ENCODE measurements at regions not wholly inside any gene's neighbourhood (a gene's known extent, or its start where the extent isn't known, plus 50 kb on each side); places are given as distances from the start of the nearest gene placed in this dataset.

DNA sequence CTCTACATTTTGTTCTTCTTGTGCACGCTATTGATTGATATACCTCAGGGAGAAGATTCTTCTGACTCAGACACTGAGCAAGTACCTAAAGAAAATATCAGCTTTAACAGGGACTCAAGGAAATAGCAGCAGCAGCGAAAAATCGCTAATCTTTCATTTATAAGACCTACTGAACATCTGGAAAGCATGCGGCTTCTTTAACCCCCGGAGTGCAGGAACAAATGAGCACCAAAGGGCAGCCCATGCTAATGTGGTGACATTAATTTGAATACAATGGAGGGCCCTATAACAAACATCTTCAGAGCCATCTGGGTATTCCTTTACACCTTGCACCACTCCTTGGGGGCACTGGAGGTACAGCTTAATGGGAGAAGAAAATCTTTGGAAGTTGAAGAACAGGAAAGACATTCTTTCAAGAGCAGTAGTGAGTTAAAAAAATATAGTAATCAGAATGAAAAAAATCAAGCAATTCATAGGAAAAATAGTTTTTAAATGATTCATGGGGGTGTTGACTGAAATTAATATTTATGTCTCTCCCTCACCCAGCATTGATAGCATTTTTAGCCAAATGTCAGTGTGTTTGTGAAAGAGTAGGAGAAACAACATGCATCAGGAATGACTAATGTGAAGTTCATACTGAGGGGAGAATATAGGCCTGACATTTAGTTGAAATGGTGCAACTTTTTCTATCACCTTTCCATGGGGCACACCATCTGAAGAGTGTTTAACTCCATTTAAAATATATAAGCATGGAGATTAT is 281.7 kb downstream of the HRH4 start:
- no peaks in the 10 kb centered on the region for H3K4me1 ChIP-seq (ENCODE audit: control insufficient read depth in 1 of 2, insufficient read depth in 2 of 2, low read length in 2 of 2)
- no peaks in the 10 kb centered on the region for H3K27me3 ChIP-seq (ENCODE audit: low read depth, low read length)
- no peak overlapping the region for H3K4me3 ChIP-seq (ENCODE audit: low read depth in 1 of 2, low read length in 2 of 2)
- H3K27ac ChIP-seq (ENCODE audit: low read length) = no peak overlapping the region
- no peaks in the 10 kb centered on the region for H3K36me3 ChIP-seq (ENCODE audit: control insufficient read depth in 1 of 2, insufficient read depth in 2 of 2, low read length in 2 of 2)
- no peaks in the 10 kb centered on the region for H3K9me3 ChIP-seq (ENCODE audit: control insufficient read depth in 1 of 2, low read length in 2 of 2)

DNA sequence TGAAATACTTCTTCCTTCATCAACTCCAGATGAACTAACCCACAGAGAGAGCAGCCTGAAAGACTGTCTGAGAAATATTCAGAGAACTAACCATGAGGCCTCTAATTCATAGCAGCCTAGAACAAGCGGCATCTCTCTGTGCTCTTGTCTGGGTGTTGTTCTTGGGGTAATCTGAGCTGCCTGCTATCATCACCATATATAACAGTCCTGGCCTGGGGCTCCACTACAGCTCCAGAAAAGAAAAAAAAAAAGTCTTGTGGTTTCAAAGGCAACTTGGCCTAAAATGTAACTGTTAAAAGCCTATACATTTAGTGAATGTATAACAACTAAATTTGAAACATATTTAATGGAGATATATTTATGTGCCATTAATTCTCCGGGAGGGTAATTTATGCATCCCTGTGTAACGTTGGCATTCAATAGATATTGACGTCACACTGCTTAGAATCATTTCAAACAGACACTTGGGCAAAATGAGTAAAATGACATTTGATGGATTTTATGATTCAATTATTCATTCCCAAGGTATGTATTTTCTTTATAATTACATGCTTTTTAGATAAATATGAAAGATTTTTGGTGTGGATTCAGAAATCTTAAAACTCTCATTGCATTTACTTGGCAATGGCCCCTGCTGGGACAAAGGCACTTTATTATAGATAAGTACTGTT is 294.3 kb downstream of the HRH4 start:
- Histone ChIP-seq H3K4me1 (ENCODE audit: control insufficient read depth in 1 of 2, insufficient read depth in 2 of 2, low read length in 2 of 2) (no peaks in the 10 kb centered on the region), H3K36me3 (ENCODE audit: control insufficient read depth in 1 of 2, insufficient read depth in 2 of 2, low read length in 2 of 2) (no peaks in the 10 kb centered on the region), H3K27me3 (ENCODE audit: low read depth, low read length) (no peaks in the 10 kb centered on the region), H3K4me3 (ENCODE audit: low read depth in 1 of 2, low read length in 2 of 2) (no peak overlapping the region), H3K9me3 (ENCODE audit: control insufficient read depth in 1 of 2, low read length in 2 of 2) (no peaks in the 10 kb centered on the region), H3K27ac (ENCODE audit: low read length) (no peak overlapping the region)

DNA sequence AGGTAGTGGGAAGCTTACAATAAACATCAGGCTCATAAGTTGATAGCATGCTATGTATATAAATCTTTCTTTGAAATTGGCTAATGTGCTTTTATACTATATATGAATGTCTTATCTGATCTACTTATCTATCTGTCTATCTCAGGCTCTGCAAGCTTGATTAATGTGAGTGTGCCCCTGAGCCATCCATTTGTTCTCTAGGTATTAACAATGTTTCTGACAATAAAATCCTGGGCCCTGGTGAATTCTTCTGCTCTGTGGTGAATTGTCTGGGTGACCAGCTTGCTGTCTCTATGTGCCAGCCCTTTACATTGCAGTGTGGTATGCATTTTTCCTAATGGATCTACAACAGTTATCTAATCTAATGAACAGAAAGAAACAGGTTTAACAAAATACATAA is 295.9 kb downstream of the HRH4 start:
- Histone ChIP-seq H3K4me3 (ENCODE audit: low read depth in 1 of 2, low read length in 2 of 2) (no peak overlapping the region), H3K27me3 (ENCODE audit: low read depth, low read length) (no peaks in the 10 kb centered on the region), H3K4me1 (ENCODE audit: control insufficient read depth in 1 of 2, insufficient read depth in 2 of 2, low read length in 2 of 2) (no peaks in the 10 kb centered on the region), H3K9me3 (ENCODE audit: control insufficient read depth in 1 of 2, low read length in 2 of 2) (peaks cover 0 to 5% of the 10 kb centered on the region in 2 donors), H3K36me3 (ENCODE audit: control insufficient read depth in 1 of 2, insufficient read depth in 2 of 2, low read length in 2 of 2) (no peaks in the 10 kb centered on the region), H3K27ac (ENCODE audit: low read length) (no peak overlapping the region)

DNA sequence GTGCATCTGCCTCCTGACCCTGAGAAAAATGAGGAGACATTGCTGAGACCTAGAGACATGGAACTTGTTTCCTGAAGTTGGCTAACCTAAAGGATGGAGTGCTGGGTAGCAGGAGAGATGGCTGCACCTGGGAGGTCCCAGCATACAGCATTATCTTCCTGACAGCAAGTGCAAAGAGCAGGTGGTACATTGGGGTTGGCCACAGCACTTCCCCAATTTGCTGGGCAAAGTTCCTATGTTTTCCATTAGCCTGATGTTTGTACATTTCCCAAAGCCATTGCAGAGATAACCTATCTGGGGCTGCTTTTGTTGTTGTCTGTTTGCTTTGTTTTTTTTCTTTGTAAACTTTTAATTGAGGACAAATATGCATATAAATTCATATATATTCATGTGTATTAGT is 296.7 kb downstream of the HRH4 start:
- Histone ChIP-seq H3K4me3 (ENCODE audit: low read depth in 1 of 2, low read length in 2 of 2) (no peak overlapping the region), H3K36me3 (ENCODE audit: control insufficient read depth in 1 of 2, insufficient read depth in 2 of 2, low read length in 2 of 2) (no peaks in the 10 kb centered on the region), H3K9me3 (ENCODE audit: control insufficient read depth in 1 of 2, low read length in 2 of 2) (peaks cover 0 to 5% of the 10 kb centered on the region in 2 donors), H3K27ac (ENCODE audit: low read length) (no peak overlapping the region), H3K27me3 (ENCODE audit: low read depth, low read length) (no peaks in the 10 kb centered on the region), H3K4me1 (ENCODE audit: control insufficient read depth in 1 of 2, insufficient read depth in 2 of 2, low read length in 2 of 2) (no peaks in the 10 kb centered on the region)

DNA sequence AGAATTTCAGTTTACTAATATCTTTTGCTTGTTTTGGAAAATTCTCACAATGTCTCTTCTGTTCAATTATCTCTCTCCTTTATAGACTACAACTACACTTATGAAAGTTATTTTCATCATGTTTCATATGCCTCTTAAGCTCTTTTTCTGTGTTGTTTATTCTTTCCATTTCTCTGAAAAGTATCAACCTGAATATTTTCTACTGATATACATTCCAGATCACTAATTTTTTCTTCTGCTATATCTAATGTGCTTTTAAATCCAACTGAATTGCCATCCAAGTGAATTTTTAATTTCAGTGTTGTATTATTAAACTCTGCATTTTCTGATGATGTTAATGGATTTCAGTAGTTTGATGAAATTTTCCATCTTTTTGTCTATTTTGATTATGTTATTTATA is 301.3 kb downstream of the HRH4 start:
- Histone ChIP-seq H3K4me3 (ENCODE audit: low read depth in 1 of 2, low read length in 2 of 2) (no peak overlapping the region), H3K4me1 (ENCODE audit: control insufficient read depth in 1 of 2, insufficient read depth in 2 of 2, low read length in 2 of 2) (peaks cover 0 to 9% of the 10 kb centered on the region in 2 donors), H3K27ac (ENCODE audit: low read length) (no peak overlapping the region), H3K27me3 (ENCODE audit: low read depth, low read length) (no peaks in the 10 kb centered on the region), H3K9me3 (ENCODE audit: control insufficient read depth in 1 of 2, low read length in 2 of 2) (peaks cover 0 to 7% of the 10 kb centered on the region in 2 donors), H3K36me3 (ENCODE audit: control insufficient read depth in 1 of 2, insufficient read depth in 2 of 2, low read length in 2 of 2) (no peaks in the 10 kb centered on the region)

DNA sequence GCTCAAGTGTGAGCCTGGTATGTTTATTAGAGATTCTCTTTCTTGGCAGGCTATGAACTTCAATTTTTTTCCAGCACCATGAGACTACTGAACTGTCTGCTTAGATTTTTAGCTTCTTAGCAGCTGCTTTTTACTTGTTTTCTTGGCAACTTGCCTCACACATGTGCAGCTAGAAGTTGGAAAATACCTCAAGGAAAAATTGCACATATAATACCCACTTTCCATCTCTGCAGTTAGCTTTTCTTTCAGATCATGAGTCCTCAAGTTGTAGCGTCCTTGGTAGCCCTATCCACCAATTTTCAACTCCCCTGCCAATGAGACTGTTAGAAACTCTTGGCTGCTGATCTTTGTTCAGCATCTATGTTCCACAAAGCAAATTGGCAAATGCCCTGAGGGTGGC is 302.1 kb downstream of the HRH4 start:
- no peak overlapping the region for H3K27ac ChIP-seq (ENCODE audit: low read length)
- H3K27me3 ChIP-seq (ENCODE audit: low read depth, low read length) = no peaks in the 10 kb centered on the region
- H3K9me3 ChIP-seq (ENCODE audit: control insufficient read depth in 1 of 2, low read length in 2 of 2) = peaks cover 0 to 7% of the 10 kb centered on the region in 2 donors
- no peak overlapping the region for H3K4me3 ChIP-seq (ENCODE audit: low read depth in 1 of 2, low read length in 2 of 2)
- no peaks in the 10 kb centered on the region for H3K36me3 ChIP-seq (ENCODE audit: control insufficient read depth in 1 of 2, insufficient read depth in 2 of 2, low read length in 2 of 2)
- H3K4me1 ChIP-seq (ENCODE audit: control insufficient read depth in 1 of 2, insufficient read depth in 2 of 2, low read length in 2 of 2) = peaks cover 0 to 9% of the 10 kb centered on the region in 2 donors

DNA sequence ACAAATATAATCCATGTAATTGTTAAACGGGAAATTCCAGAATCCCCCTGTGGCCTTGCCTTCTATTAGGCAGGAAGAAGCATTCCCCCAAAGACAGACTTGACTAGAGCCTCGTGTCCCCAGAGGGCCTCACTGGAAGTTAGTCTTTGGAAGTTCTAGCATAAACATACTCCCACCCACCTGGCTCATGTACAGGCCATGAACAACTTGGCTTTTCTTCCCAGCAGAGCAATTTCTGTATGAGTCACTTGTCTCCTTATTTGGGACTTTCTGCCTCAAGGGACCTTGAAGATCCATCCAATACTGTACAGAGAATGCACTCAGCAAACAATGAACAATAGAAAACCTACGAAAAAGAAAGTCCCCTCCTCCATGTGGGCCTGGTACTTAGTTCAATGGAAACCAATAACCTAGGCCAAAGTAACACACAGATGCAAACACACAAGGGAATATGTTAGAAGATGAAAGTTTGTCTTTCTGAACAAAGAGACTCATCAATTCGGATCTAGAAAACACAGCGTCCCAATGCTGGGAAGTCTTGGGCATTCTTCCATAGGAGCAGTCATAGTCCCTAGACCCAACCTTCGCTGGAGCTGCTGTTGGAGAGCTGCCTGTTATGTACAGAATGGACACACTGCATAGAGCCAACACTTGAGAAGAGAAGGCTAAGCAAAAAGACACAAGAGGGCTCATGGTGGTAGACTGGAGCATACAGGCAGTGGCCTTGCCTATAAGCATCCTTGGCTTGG is 303.5 kb downstream of the HRH4 start:
- Histone ChIP-seq H3K27me3 (ENCODE audit: low read depth, low read length) (no peaks in the 10 kb centered on the region), H3K4me1 (ENCODE audit: control insufficient read depth in 1 of 2, insufficient read depth in 2 of 2, low read length in 2 of 2) (peaks cover 0 to 9% of the 10 kb centered on the region in 2 donors), H3K27ac (ENCODE audit: low read length) (no peak overlapping the region), H3K9me3 (ENCODE audit: control insufficient read depth in 1 of 2, low read length in 2 of 2) (peaks cover 0 to 7% of the 10 kb centered on the region in 2 donors), H3K36me3 (ENCODE audit: control insufficient read depth in 1 of 2, insufficient read depth in 2 of 2, low read length in 2 of 2) (no peaks in the 10 kb centered on the region), H3K4me3 (ENCODE audit: low read depth in 1 of 2, low read length in 2 of 2) (no peak overlapping the region)

DNA sequence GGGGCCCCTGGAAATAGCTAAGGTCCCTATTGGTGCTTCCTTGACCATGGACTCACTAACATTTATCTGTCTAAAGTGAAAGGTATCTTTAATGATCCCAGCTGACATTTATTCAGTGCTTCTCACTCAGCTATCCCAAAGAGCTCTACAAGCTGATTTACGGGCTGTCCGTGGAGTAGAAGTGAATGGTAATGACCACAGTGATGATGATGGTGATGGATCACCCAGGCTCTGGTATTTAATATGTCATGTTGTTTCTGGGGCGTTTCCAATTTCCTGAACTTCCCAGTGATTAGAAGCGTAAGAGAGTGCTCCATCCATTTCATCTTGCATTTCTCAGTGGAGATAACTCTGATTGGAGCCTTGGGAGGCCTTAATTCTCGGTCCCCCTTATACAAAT is 304.3 kb downstream of the HRH4 start:
- Histone ChIP-seq H3K36me3 (ENCODE audit: control insufficient read depth in 1 of 2, insufficient read depth in 2 of 2, low read length in 2 of 2) (no peaks in the 10 kb centered on the region), H3K27ac (ENCODE audit: low read length) (no peak overlapping the region), H3K27me3 (ENCODE audit: low read depth, low read length) (no peaks in the 10 kb centered on the region), H3K9me3 (ENCODE audit: control insufficient read depth in 1 of 2, low read length in 2 of 2) (peaks cover 0 to 7% of the 10 kb centered on the region in 2 donors), H3K4me1 (ENCODE audit: control insufficient read depth in 1 of 2, insufficient read depth in 2 of 2, low read length in 2 of 2) (peaks cover 0 to 9% of the 10 kb centered on the region in 2 donors), H3K4me3 (ENCODE audit: low read depth in 1 of 2, low read length in 2 of 2) (no peak overlapping the region)

DNA sequence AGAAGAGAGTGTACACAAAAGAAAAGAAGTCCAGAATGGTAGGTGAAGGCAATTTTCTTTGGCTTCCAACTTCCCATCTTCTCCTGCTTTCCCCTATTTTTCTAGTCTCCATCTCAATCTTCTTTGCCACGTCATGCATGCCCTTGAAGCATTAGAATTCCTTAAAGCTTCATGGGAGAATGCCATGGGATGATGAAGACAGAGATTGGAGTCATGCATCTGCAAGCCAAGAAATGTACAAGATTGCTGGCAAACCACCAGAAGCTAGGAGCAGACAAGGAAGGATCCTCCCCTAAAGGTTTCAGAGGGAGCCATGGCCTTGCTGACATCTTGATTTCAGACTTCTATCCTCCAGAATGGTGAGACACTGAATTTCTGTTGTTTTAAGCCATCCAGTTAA is 305.9 kb downstream of the HRH4 start:
- peaks cover 0 to 2% of the 10 kb centered on the region in 2 donors for H3K9me3 ChIP-seq (ENCODE audit: control insufficient read depth in 1 of 2, low read length in 2 of 2)
- no peaks in the 10 kb centered on the region for H3K36me3 ChIP-seq (ENCODE audit: control insufficient read depth in 1 of 2, insufficient read depth in 2 of 2, low read length in 2 of 2)
- peaks cover 0 to 9% of the 10 kb centered on the region in 2 donors for H3K4me1 ChIP-seq (ENCODE audit: control insufficient read depth in 1 of 2, insufficient read depth in 2 of 2, low read length in 2 of 2)

DNA sequence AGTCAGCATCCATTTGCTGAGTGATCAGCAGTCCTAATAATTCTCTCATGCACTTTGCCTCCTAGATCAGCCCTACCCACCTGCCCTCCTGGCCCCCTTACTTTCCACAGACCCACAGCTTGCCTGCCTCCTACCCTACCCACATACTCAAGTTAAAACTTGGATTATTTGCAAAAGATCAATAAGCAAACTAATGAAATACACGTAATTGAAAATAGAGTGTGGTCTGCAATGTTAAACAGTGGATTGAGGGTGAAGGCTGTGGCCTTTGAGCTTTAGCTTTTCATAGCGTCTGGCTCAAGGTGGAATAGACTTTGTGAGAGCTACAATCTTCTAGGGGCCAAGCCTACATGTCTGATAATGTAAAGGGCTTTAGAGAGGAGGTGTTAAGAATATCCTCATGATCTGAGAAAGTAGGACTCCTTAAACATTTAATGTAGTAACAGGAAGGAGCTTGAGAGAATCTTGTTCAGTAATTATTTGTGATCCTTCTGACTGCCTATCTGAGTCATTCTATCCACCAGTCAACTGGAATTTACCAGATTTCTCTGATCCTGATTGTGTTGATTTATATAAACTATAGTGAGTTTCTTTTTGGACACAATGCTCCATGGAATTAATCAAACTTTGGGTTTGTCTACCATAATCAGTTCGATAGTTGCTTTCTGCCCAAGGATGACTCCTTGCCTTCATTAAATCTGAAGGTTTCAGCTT is 310.0 kb downstream of the HRH4 start:
- Histone ChIP-seq H3K36me3 (ENCODE audit: control insufficient read depth in 1 of 2, insufficient read depth in 2 of 2, low read length in 2 of 2) (no peaks in the 10 kb centered on the region), H3K4me1 (ENCODE audit: control insufficient read depth in 1 of 2, insufficient read depth in 2 of 2, low read length in 2 of 2) (no peaks in the 10 kb centered on the region), H3K9me3 (ENCODE audit: control insufficient read depth in 1 of 2, low read length in 2 of 2) (peaks cover 0 to 2% of the 10 kb centered on the region in 2 donors), H3K27me3 (ENCODE audit: low read depth, low read length) (no peaks in the 10 kb centered on the region), H3K27ac (ENCODE audit: low read length) (no peak overlapping the region), H3K4me3 (ENCODE audit: low read depth in 1 of 2, low read length in 2 of 2) (no peak overlapping the region)

More for the DNA sequence above, 305.9 kb downstream of the HRH4 start:
- no peak overlapping the region for H3K27ac ChIP-seq (ENCODE audit: low read length)
- H3K4me3 ChIP-seq (ENCODE audit: low read depth in 1 of 2, low read length in 2 of 2) = no peak overlapping the region
- no peaks in the 10 kb centered on the region for H3K27me3 ChIP-seq (ENCODE audit: low read depth, low read length)

DNA sequence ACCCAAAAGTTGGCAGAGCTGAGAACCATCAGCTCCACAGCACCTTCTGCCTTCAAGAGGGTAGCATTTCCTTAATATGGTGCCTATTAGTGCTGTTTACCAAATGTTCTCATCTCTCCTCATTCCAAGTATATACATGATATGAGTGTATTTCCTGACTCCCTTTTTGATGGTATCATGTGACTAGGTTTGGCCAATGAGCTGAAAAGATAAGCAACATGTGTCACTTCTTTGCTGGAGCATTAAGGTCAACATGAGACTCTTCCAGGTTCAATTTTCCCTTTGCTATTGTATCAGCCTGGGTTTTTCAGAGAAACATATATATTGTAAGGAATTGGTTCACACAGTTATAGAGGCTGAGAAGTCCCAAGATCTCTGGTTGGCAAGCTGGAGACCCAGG is 310.9 kb downstream of the HRH4 start:
- H3K27me3 ChIP-seq (ENCODE audit: low read depth, low read length) = no peaks in the 10 kb centered on the region
- H3K27ac ChIP-seq (ENCODE audit: low read length) = no peak overlapping the region
- H3K4me3 ChIP-seq (ENCODE audit: low read depth in 1 of 2, low read length in 2 of 2) = no peak overlapping the region
- H3K36me3 ChIP-seq (ENCODE audit: control insufficient read depth in 1 of 2, insufficient read depth in 2 of 2, low read length in 2 of 2) = no peaks in the 10 kb centered on the region
- H3K4me1 ChIP-seq (ENCODE audit: control insufficient read depth in 1 of 2, insufficient read depth in 2 of 2, low read length in 2 of 2) = no peaks in the 10 kb centered on the region
- peaks cover 0 to 1% of the 10 kb centered on the region in 2 donors for H3K9me3 ChIP-seq (ENCODE audit: control insufficient read depth in 1 of 2, low read length in 2 of 2)

Measured in muscle layer of duodenum (tissue), 2 donors.